ENCODE measurements at regions not wholly inside any gene's neighbourhood (a gene's known extent, or its start where the extent isn't known, plus 50 kb on each side); places are given as distances from the start of the nearest gene placed in this dataset.

DNA sequence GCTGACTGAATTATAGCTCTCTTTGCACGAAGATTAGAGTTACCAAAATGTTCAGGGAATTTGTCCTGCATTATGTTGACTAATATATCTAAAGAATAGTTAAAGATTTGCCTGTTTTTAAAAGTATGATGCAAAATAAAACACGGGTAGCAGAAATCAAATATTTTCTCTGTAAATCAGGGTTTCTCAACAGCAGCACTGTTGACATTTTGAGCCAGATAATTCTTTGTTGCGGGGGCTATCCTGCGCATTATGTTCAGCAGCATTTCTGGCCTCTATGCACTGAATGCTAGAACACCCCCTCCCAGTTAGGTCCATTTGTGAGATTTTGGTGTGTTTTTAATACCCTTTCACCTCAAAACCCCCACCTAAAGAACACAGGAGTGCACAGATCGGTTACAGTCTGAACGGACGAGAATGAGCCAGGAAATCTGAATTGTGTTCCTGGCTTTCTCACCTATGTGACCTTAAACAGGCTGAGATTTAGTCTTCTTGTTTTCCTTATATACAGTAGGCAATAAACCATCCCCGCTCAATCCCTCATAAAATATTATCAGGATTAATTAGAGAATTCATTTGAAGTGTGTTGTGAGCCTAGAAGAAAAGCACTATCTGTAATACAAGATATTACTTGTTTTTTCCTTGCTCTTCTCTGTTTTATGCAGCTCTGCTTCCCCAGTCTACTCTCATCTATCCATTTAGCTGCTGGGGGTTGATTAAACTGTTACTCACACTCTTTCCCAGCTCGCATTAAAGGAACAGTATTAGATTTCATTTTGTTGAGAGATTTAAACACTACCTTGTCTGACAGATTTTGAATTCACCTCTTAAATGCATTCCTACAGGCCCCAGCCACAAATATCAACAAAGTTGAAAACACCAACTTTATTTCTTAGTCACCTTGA lies 247.5 kb upstream of the GOLIM4 start:
- no peak for DNase-seq

DNA sequence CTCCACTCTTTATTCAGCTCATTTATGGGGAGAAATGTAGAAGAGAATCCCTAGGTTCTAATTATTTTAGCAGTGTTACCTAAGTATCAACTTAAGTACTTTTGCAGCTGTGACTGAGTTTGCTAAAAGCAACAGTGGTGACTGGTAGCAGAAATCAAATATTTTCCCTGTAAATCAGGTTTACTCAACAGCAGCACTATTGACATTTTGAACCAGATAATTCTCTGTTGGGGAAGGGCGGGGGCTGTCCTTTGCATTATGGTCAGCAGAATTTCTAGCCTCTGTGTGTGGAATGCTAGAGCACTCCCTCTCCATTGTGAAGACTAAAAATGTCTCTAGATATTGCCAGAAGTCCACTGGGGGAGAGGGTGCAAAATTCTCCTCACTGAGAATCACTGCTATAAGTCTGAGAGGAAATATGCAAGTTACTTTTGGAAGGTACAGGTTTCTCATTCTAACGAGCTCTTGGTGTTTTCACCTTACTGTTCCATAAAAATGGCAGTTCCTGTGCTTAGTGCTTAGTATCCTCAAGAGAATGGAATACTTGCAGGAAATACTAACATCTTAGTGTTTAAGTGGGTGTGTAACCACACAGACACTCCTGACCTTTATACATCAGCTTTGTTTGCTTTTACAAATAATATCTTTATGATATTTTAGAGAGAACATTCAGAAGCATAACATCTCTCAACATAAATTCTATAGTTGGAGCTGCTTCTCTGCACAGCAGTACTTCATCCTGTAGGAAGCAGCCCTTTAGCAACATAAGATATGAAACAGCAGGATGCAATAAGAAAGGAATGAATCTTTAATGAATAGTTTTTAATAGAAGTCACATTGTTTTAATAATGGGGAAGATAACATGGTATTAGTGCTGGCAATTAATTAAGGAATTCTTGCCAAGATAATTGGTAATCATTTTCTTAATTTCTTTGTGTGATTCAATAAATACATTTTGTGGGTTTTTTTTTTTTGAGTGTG lies 246.5 kb upstream of the GOLIM4 start:
- DNase-seq: no peak

DNA sequence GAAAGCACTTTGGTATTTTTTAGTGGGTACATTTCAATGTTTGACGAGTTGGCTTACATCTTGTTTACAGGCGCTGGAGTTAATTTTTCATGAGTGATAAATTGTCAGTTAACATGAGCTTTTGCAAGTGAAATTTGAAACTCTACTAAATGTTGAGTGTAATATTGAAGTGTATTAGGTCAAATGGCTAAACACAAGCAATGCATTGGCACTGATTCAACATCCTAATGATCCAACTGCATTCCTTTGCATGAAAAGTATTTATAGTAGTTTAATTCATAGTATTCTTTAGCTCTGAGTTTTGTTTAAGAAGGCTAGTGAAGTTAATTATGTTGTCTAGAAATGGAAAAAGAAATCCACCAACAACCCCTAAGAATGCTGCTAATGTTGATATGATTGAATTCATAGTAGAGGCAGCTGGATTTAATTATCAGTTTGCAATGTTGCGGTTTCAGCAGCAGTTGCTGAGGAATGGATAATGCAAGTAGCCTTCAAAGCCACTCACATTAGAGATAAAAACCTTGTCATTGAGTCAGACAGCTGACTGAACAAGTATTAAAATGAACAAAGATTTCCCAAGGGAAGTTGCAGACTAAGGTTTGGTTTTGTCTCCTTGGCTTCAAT lies 245.6 kb upstream of the GOLIM4 start:
- no peak for DNase-seq

DNA sequence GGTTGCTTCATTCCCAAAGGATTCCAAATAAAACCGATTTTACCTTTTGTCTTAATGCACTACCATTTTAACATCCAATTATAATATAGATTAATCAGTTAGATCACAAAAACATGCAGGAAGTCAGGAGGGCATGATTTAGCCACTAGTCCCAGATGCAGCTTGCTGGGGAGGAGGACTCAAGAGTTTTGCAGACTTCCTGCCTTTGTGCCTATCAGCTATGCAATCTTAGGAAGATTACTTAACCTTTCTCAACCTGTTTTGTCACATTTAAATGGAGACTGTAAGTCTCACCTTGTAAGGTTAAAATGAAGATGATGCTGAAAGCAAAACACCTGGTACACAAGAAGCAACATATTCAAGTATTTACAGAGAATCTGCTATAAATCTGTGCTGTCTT lies 242.4 kb upstream of the GOLIM4 start:
- DNase-seq: no peak

DNA sequence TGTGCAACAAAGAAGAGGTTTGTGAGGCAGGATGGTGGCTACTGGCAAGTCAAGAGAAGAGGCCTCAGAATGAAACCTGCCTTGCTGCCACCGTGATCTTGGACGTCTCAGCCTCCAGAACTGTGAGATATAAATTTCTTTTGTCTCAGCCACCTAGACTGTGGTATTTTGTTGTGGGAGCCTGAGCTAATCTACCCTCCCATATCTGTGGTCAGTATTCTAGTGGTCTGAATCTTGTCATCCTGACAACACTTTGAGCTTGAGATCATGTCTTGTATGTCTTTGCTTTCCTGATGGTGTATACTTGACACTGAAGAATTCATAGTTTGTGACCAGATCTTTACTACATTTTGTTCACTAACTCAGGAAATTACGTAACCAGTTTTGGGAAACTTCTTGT lies 240.6 kb upstream of the GOLIM4 start:
- DNase-seq: no peak

DNA sequence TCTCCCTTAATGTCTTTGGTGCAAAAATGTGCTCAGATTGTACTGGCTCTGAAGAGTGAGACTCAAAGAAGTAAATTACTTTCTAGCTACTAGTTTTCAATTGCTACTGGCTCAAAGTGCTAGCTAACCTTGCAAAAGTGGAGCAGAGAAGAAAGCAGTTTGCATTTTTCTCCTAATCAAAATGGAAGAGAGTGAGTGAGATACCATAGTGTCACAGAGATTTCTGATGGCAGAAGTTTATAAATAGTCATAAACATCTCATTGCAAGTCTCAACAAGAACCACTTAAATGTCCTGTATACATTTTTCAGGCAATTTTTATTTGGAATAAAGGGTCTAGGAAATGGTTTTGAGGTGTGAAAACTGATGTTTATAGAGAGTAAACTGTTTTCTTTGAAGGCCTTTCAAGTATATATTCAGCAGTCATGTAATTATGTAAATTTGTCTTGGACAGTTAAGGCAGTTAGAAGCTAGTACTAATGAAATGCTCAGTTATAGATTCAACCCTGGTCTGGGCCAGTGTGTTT lies 237.7 kb upstream of the GOLIM4 start:
- no peak for DNase-seq

DNA sequence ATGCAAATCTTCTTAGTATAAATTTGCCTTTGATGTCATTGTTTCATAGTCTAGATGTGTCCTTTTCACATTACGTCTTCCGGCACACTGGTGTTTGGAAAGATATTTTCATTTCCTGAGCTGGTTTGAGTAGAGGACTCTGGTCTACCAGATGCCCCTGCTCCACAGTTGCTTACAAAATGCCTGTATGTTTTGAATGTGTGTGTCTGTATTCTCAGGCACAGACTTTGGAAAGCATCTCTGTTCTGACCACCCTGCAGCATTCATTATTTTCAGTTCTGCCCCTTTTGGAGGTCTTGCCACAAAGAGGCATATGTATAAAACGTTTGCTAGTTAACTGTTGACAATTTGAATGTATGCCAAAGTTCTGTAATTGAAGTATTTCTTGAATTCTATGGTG lies 236.0 kb upstream of the GOLIM4 start:
- DNase-seq: no peak

DNA sequence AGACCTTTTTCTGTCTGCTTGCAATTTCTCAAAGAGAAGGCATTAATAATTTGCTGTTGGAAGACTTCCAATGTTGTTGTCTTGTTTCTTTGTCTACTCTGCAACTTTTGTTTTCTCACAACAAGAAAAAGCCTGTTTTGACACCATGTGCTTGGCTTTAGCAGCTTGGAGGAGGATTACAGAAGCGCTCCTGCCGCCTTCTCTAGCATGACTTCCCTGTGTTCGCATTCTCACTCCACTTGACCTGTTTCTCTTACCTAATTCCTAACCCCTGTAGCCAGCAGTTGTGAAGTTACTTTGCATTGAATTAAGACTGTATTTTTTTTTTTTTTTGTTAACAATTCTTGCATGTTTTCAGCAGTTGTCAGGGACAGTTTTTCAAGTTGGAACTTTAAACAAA lies 235.3 kb upstream of the GOLIM4 start:
- DNase-seq: no peak

DNA sequence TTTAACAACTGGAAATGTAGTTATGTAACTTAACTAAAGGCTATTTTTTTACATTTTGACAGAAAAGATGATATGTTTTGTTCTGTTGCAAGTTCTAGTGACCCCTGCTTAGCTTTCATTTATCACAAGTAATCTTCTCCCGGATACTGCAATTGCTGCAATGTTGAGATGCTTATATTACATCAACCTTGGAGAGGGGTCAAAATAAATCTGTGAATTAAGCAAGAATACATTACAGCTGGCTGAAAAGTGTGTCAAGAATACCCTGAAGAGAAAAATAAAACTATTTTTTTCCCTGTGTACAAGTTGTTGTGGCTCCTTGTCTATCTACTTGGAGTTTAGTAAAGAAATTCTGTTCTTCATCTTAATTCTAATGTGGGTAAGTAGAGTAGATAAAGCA lies 232.1 kb upstream of the GOLIM4 start:
- DNase-seq: no peak

DNA sequence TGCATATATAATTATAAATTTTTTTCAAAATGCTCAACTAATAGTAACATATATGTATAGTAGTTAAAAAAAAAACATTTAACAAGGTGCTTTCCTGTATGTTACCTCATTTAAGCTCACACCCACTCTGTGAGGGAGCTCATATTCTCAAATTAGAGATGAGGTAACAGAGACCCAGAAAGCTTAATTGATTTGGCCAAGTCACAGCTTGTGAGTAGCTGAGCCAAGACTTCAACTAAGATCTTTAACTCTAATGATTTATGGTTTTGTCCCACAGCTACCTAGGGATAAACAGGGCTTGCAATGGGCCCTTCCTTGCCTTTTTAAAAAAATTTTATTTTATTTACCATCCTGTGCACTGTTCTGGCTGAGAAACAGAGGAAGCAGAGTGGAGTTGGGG lies 230.0 kb upstream of the GOLIM4 start:
- no peak for DNase-seq

DNA sequence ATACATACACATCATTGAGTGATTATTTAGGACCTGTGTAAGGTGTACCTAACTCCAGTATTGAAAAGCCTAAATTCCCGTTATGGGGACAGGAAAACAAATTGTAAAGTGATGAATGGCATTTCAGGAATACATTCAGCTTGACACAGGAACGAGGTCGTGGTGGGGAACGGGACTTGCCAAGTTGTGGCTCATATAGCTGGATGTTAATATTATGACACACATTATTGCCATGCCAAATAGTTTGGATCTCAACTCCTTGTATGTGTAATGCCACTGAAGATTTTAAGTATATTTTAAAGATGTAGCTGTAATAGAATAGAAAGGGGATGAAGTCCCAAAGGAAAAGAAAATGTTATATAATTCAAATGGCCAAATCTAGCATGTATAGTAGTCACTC lies 227.2 kb upstream of the GOLIM4 start:
- no peak for DNase-seq

DNA sequence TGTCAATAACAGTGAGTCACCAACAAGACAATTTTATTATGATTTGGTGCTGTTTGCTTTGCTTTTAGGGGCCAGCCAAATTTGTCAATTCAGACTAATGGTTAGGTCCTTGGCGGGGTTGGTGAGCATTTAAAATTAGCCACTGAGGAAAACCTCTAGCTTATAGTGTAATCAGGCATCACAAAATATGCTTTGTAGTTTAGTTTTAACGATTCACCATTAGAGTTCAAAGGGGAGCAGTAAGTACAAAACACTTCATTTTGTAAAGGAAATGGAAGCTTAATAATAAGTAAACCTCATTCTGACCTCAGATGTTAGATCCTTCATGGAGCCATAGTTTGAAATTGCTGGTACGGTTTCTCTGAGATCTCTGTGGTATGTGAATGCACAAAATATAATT lies 218.4 kb upstream of the GOLIM4 start:
- DNase-seq: no peak

DNA sequence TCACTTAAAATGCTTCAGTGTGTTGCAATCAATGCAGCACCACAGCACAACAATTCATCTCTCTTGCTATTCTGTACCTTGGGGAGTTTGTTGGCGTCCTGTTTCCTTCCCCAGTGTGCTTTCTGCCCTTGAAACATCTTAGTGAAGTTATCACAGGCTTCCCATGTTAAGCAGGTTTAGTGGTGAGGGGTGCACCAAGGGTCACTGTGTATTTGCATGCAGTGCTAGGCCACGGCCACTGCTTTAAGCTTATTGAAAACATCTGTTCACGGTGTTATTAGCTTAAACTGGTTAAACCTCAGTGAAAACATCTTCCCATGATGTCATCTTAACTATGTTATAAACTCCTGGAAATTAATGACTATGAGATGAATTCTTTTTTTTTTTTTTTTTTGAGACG lies 217.3 kb upstream of the GOLIM4 start:
- DNase-seq: no peak

DNA sequence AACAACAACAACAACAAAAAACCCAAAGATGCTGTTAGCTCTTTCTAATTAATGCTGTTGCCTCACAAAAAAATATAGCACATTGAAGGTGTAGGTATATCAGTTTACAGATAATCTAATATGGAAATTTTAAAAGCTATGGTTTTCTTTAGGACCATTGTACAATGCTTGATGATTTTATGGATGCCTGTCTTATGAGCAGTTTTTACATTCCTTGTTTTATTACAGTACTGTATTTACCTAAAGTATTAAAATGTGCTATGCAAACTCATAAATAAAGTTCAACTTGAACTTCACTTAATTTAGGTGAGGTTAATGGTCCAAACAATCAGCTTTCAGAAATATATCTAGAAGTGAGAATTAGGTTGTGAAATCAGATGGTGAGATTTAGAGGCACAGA lies 212.2 kb upstream of the GOLIM4 start:
- no peak for DNase-seq

DNA sequence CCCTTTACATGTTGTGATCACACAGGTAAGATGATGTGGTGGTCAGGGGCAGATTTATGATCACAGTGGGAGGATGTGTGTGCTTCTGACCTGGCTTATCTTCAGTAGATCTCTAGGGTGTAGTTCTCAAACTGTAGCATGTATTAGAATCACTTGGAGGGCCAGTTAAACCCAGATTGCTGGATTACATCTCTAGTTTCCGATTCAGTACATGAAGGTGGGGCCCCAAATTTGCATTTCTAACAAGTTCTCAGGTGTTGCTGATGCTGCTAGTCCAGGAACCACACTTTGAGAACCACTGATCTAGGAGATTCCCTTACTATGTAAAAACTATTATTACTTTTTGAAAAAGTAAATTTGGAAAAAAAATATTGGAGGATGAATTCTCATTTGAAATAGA lies 199.3 kb upstream of the GOLIM4 start:
- DNase-seq: no peak

DNA sequence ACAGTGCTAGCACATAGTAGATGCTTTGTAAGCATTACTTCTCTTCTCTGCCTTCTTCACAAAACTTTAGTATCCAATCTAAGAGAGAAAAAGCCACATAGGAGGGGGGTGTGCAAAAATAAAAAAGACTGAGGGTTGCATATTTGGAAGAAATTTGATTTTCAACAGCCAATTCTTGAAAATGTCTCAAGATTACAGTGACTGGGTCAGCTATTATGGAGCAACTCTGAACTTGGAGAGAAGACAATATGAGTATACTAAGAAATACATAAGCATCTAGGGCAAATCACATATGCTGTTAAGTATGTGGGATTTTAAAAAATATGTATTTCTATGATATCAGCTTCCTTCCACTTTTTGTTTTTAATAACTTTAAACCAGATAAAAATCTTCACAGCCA lies 196.6 kb upstream of the GOLIM4 start:
- no peak for DNase-seq

DNA sequence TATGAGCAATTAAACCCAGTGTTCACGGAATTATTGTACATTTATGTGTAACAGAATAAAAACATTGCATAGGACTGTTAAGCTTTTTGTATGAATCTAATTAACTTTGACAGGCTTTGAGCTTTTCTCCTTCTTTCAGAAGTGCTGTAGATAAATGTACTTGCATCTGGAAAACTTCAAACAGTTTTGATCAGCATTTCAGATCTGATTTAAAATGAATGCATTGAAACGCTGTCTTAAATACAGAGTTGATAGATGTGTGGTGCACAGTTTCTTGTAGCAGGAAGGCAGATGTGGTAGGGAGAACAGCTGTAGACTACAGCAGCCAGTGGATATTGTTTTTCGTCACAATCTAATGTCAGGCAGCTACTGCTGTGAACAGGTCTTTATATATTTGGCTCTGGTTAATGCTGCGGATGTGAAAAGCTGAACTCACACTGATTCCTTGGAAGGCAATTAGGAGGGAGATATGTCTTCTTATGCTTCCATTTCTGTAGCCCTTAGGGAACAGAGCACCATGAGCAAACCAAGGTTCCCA lies 193.8 kb upstream of the GOLIM4 start:
- DNase-seq: no peak

DNA sequence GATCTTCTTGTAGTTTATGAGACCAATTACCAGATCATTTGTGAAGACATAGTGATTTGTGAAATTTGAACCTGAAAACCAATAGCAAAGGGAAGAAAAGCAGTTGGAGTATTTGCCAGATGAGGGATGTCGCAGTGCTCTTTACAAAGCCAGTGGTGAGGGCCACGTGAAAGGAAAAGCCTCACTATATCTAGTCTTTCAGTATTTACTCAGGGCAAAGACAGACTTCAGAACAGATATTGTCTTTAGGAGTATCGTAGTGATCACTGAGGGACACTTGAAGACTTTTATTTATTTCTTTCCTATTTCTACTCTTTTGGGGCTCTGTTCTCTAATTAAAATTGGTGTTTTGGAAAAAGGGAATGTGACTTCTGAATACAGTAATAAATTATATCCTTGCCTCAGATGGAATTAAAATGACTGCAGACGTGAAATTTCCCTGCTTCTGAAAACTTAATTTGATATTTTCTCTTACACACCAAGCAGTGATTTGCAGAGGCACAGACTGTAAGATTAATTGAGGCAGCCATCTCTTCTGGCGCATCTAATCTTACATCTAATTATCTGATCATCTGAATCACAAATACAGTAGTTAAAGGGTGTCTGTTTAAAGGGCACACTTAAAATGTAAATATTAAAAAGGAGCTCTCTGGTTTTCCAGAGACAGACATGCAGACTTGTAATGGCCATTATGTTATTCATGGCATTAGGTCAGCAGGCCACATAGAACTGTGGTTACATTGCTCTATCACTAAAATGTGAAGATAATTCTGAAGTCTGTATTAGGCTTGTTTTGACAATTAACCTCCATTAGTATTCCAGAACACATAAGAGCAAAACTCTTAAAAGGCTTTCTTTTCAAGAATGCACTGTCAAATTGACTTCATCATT lies 193.0 kb upstream of the GOLIM4 start:
- no peak for DNase-seq

DNA sequence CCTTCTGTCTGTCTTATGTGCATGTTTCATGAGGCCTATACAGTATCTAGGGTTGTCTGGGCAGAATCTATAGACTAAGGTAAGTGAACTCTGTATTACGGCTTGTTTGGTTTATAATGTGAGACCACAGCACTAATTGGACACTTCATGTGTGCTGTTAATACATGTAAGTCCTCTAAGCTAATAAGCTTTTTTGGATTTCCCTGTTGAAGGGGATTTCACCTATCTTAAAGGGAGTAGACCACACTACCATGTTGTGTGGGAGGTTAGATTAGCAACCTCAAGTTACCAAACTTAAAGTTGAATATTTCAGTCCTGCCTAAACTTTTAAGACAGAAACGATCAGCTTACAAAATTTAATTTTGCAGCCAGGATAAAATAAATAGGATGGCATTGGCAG lies 189.8 kb upstream of the GOLIM4 start:
- DNase-seq: no peak

DNA sequence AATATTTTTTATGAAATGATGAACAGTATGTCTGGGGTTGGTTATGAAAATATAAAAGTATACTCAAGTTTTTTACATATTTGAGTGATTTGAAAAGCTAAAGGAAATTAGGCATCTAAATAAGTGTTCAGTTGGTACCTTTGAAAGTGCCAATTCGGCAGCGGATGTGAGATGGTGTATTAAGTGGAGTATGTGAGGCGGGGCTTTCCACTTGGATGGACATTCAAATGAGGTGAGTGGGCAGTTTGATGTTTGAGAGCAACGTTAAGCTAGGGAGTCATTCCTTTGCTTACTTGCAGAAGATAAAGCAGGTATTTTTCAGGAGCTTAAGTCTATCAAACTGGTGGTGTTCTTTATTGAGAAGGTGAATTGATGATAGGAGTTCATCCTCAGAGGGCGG lies 189.0 kb upstream of the GOLIM4 start:
- DNase-seq: no peak

DNA sequence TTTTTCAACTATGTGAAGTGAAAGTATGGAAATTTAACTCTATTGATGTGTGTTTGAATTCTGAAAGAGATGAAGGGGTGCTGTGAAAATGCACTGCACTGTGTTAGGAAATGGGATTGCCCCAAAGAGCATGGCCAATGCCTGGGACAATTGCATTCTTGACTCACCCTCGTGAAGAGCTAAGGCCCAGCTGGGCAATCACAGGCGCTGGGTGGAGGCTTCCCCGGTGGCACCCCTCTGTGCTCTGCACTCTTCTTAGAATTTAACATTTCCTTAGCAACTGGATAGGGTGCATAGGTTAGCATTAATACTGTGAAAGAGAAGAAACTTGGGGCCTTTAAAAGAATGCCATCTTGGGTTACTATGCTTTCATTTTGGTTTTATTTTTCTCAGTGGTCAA lies 179.9 kb upstream of the GOLIM4 start:
- DNase-seq: no peak

DNA sequence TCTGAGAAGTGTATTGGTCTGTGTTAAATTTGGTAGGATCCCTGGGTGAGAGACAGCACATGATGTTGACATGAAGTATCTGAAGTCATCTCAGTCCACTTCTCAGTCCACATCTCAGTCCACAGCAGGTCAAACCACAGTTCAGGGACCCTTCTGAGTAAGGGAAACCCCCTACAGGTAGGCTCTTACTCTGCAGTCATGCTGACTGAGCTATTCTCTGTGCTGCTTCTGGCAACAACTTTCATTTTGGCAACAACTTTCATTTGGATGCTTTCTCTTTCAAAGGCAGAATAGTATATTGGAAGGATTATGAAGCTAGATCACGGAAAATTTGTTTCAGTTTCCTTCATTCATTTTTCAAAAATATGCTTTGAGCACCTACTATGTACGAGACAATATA lies 178.2 kb upstream of the GOLIM4 start:
- DNase-seq: no peak
